HG02938 (cell line): ENCODE measurements at regions not wholly inside any gene's neighbourhood (a gene's known extent, or its start where the extent isn't known, plus 50 kb on each side); places are given as distances from the start of the nearest gene placed in this dataset.

Experiments
- ATAC-seq: cut with Tn5 transposase; IDR thresholded peaks from one replicate; pipeline ENCODE4 v1.9.1; 2021; ENCODE audit warnings: mild to moderate bottlenecking, moderate library complexity; ENCODE audit not compliant: unreplicated experiment

GRCh38 chr16:73251608-73252007, 203.7 kb upstream of the ZFHX3 start:
- ATAC-seq: no peak

- ATAC-seq: no peak
Measured at GRCh38 chr16:73248316-73248715, 200.4 kb upstream of the ZFHX3 start.

GRCh38 chr16:73240920-73241319, 193.0 kb upstream of the ZFHX3 start:
- no peak for ATAC-seq

- ATAC-seq: no peak
Measured at GRCh38 chr16:73237601-73238000, 189.7 kb upstream of the ZFHX3 start.

GRCh38 chr16:73234496-73234895, 186.6 kb upstream of the ZFHX3 start:
- no peak for ATAC-seq

- no peak for ATAC-seq
Measured at GRCh38 chr16:73233846-73234424, 186.0 kb upstream of the ZFHX3 start.

- no peak for ATAC-seq
Measured at GRCh38 chr16:73233329-73233765, 185.4 kb upstream of the ZFHX3 start.

GRCh38 chr16:73232555-73233328, 184.8 kb upstream of the ZFHX3 start:
- no peak for ATAC-seq

- ATAC-seq: no peak
Measured at GRCh38 chr16:73231944-73232554, 184.1 kb upstream of the ZFHX3 start.

GRCh38 chr16:73231379-73231778, 183.5 kb upstream of the ZFHX3 start:
- ATAC-seq: no peak

- no peak for ATAC-seq
Measured at GRCh38 chr16:73230651-73231050, 182.7 kb upstream of the ZFHX3 start.

- ATAC-seq: no peak
Measured at GRCh38 chr16:73228649-73229048, 180.7 kb upstream of the ZFHX3 start.

GRCh38 chr16:73226675-73227074, 178.7 kb upstream of the ZFHX3 start:
- ATAC-seq: no peak

- no peak for ATAC-seq
Measured at GRCh38 chr16:73225983-73226382, 178.1 kb upstream of the ZFHX3 start.

GRCh38 chr16:73220836-73221235, 172.9 kb upstream of the ZFHX3 start:
- ATAC-seq: no peak

GRCh38 chr16:73219176-73219575, 171.2 kb upstream of the ZFHX3 start:
- ATAC-seq: no peak

- ATAC-seq: no peak
Measured at GRCh38 chr16:73217654-73218053, 169.7 kb upstream of the ZFHX3 start.

GRCh38 chr16:73216932-73217331, 169.0 kb upstream of the ZFHX3 start:
- no peak for ATAC-seq

GRCh38 chr16:73215678-73216377, 167.9 kb upstream of the ZFHX3 start:
- no peak for ATAC-seq

- ATAC-seq: no peak
Measured at GRCh38 chr16:73214825-73215677, 167.1 kb upstream of the ZFHX3 start.
